ENCODE measurements at regions not wholly inside any gene's neighbourhood (a gene's known extent, or its start where the extent isn't known, plus 50 kb on each side); places are given as distances from the start of the nearest gene placed in this dataset.
A peak's percentile ranks its signal among the peaks of the same experiment; 100 is the strongest.

GRCh38 chr2:236776206-236776605 is 206.6 kb downstream of the ACKR3 start:
- Mint-ChIP-seq H3K9me3 (ENCODE audit: unreplicated experiment) (no peaks in the 10 kb centered on the region), H3K4me1 (ENCODE audit: insufficient read depth, unreplicated experiment) (peaks cover 7% of the 10 kb centered on the region), H3K4me3 (ENCODE audit: unreplicated experiment) (no peak overlapping the region), H3K27me3 (ENCODE audit: insufficient read depth, unreplicated experiment) (no peaks in the 10 kb centered on the region), H3K36me3 (ENCODE audit: insufficient read depth, unreplicated experiment) (no peaks in the 10 kb centered on the region), H3K27ac (ENCODE audit: low read depth, unreplicated experiment) (peak overlapping the region; percentile 88)
- intact Hi-C loops (cut with micrococcal nuclease) = loop anchor here (2.0 kb wide), 1 partner anchor 251 kb away; no protein-coding TSS in a partner anchor
- no TSS peak for BruUV-seq (replicated peaks)
- CTCF ChIA-PET = interaction anchor here (0.5 to 0.7 kb wide), 4 partner anchors 132 to 794 kb away, joined by 3 to 5 read pairs (median 4); no protein-coding TSS in a partner anchor
- POLR2A ChIA-PET = interaction anchor here (0.7 to 2.3 kb wide), 4 partner anchors 9 to 65 kb away, joined by 3 to 5 read pairs (median 3); no protein-coding TSS in a partner anchor
- DNase-seq (ENCODE audit: unreplicated experiment) = no peak
- TF ChIP-seq CTCF (IDR thresholded peaks at IDR 0.05; ENCODE audit: unreplicated experiment) = no peak

GRCh38 chr2:236776695-236777251 is 207.1 kb downstream of the ACKR3 start:
- ChIA-PET POLR2A (interaction anchor here (0.7 to 2.3 kb wide), 4 partner anchors 8 to 65 kb away, joined by 3 to 5 read pairs (median 3); no protein-coding TSS in a partner anchor), CTCF (interaction anchor here (0.6 to 0.7 kb wide), 3 partner anchors 211 to 794 kb away, joined by 3 to 5 read pairs (median 4); no protein-coding TSS in a partner anchor)
- no TSS peak for BruUV-seq (replicated peaks)
- Mint-ChIP-seq H3K27ac (ENCODE audit: low read depth, unreplicated experiment) (peak overlapping the region; percentile 88), H3K27me3 (ENCODE audit: insufficient read depth, unreplicated experiment) (no peaks in the 10 kb centered on the region), H3K4me1 (ENCODE audit: insufficient read depth, unreplicated experiment) (peaks cover 7% of the 10 kb centered on the region), H3K4me3 (ENCODE audit: unreplicated experiment) (no peak overlapping the region), H3K9me3 (ENCODE audit: unreplicated experiment) (no peaks in the 10 kb centered on the region), H3K36me3 (ENCODE audit: insufficient read depth, unreplicated experiment) (no peaks in the 10 kb centered on the region)
- peak; percentile 89 for DNase-seq (ENCODE audit: unreplicated experiment)
- no peak for TF ChIP-seq CTCF (IDR thresholded peaks at IDR 0.05; ENCODE audit: unreplicated experiment)
- intact Hi-C loops (cut with micrococcal nuclease) = loop anchor here (2.0 kb wide), 1 partner anchor 250 kb away; no protein-coding TSS in a partner anchor

- Mint-ChIP-seq H3K27me3 (ENCODE audit: insufficient read depth, unreplicated experiment) (no peaks in the 10 kb centered on the region), H3K9me3 (ENCODE audit: unreplicated experiment) (no peaks in the 10 kb centered on the region), H3K4me1 (ENCODE audit: insufficient read depth, unreplicated experiment) (peaks cover 7% of the 10 kb centered on the region), H3K4me3 (ENCODE audit: unreplicated experiment) (no peak overlapping the region), H3K27ac (ENCODE audit: low read depth, unreplicated experiment) (peak overlapping the region; percentile 88), H3K36me3 (ENCODE audit: insufficient read depth, unreplicated experiment) (no peaks in the 10 kb centered on the region)
- intact Hi-C loops (cut with micrococcal nuclease) = loop anchor here (2.0 kb wide), 1 partner anchor 249 kb away; no protein-coding TSS in a partner anchor
- BruUV-seq (replicated peaks) = no TSS peak
- POLR2A ChIA-PET = interaction anchor here (2.3 kb wide), 1 partner anchor 32 kb away, joined by 5 read pairs; no protein-coding TSS in a partner anchor
- no peak for DNase-seq (ENCODE audit: unreplicated experiment)
- CTCF ChIA-PET = no interaction called here
- no peak for TF ChIP-seq CTCF (IDR thresholded peaks at IDR 0.05; ENCODE audit: unreplicated experiment)
Observed at GRCh38 chr2:236777408-236777807, 207.8 kb downstream of the ACKR3 start.

- TSS peak; percentile 99 for BruUV-seq (replicated peaks)
- intact Hi-C loops (cut with micrococcal nuclease) = no loop called here
- Mint-ChIP-seq H3K4me3 (ENCODE audit: unreplicated experiment) (no peak overlapping the region), H3K4me1 (ENCODE audit: insufficient read depth, unreplicated experiment) (peaks cover 15% of the 10 kb centered on the region), H3K9me3 (ENCODE audit: unreplicated experiment) (peaks cover 16% of the 10 kb centered on the region), H3K27me3 (ENCODE audit: insufficient read depth, unreplicated experiment) (no peaks in the 10 kb centered on the region), H3K36me3 (ENCODE audit: insufficient read depth, unreplicated experiment) (peaks cover 6% of the 10 kb centered on the region), H3K27ac (ENCODE audit: low read depth, unreplicated experiment) (peak overlapping the region; percentile 84)
- ChIA-PET POLR2A (interaction anchor here (0.7 to 0.9 kb wide), 5 partner anchors 11 to 305 kb away, joined by 3 to 4 read pairs (median 3); no protein-coding TSS in a partner anchor), CTCF (interaction anchor here (0.6 to 0.7 kb wide), 2 partner anchors 247 to 572 kb away, joined by 3 read pairs; no protein-coding TSS in a partner anchor)
- no peak for TF ChIP-seq CTCF (IDR thresholded peaks at IDR 0.05; ENCODE audit: unreplicated experiment)
- no peak for DNase-seq (ENCODE audit: unreplicated experiment)
Observed at GRCh38 chr2:236781933-236782816, 212.6 kb downstream of the ACKR3 start.

All from MCF 10A (cell line).